HS-5 (cell line): ENCODE measurements at regions not wholly inside any gene's neighbourhood (a gene's known extent, or its start where the extent isn't known, plus 50 kb on each side); places are given as distances from the start of the nearest gene placed in this dataset.
A peak's percentile ranks its signal among the peaks of the same experiment; 100 is the strongest.

ENCODE experiments used
- DNase-seq: peaks from one replicate; pipeline ENCODE4 v3.0.0-alpha.2; 2012; ENCODE audit warnings: low read depth

GRCh38 chr3:20909511-20909910 is 723.5 kb upstream of the SGO1 start:
- no peak for DNase-seq

GRCh38 chr3:20905210-20905805 is 719.3 kb upstream of the SGO1 start:
- no peak for DNase-seq

- no peak for DNase-seq
Measured at GRCh38 chr3:20904671-20905070, 718.7 kb upstream of the SGO1 start.

- no peak for DNase-seq
Measured at GRCh38 chr3:20898962-20899361, 713.0 kb upstream of the SGO1 start.

GRCh38 chr3:20890111-20890519 is 704.1 kb upstream of the SGO1 start:
- DNase-seq = no peak

GRCh38 chr3:20878691-20879090 is 692.7 kb upstream of the SGO1 start:
- no peak for DNase-seq

- DNase-seq = no peak
Measured at GRCh38 chr3:20873235-20873634, 687.2 kb upstream of the SGO1 start.

GRCh38 chr3:20870106-20870899 is 684.3 kb upstream of the SGO1 start:
- DNase-seq = no peak

- DNase-seq = no peak
Measured at GRCh38 chr3:20865803-20866202, 679.8 kb upstream of the SGO1 start.

GRCh38 chr3:20861454-20861853 is 675.4 kb upstream of the SGO1 start:
- no peak for DNase-seq

- peak; percentile 46 for DNase-seq
Measured at GRCh38 chr3:20857636-20858035, 671.6 kb upstream of the SGO1 start.

GRCh38 chr3:20853890-20854289 is 667.9 kb upstream of the SGO1 start:
- no peak for DNase-seq

GRCh38 chr3:20852712-20853111 is 666.7 kb upstream of the SGO1 start:
- no peak for DNase-seq

- no peak for DNase-seq
Measured at GRCh38 chr3:20849975-20850374, 664.0 kb upstream of the SGO1 start.

- DNase-seq = no peak
Measured at GRCh38 chr3:20846832-20847231, 660.8 kb upstream of the SGO1 start.

GRCh38 chr3:20846066-20846465 is 660.1 kb upstream of the SGO1 start:
- no peak for DNase-seq

GRCh38 chr3:20844851-20845250 is 658.8 kb upstream of the SGO1 start:
- no peak for DNase-seq

GRCh38 chr3:20842594-20843436 is 656.8 kb upstream of the SGO1 start:
- DNase-seq = no peak

GRCh38 chr3:20842002-20842401 is 656.0 kb upstream of the SGO1 start:
- no peak for DNase-seq

GRCh38 chr3:20837676-20838302 is 651.8 kb upstream of the SGO1 start:
- DNase-seq = no peak

- DNase-seq = no peak
Measured at GRCh38 chr3:20836801-20837200, 650.8 kb upstream of the SGO1 start.

- no peak for DNase-seq
Measured at GRCh38 chr3:20832963-20833362, 647.0 kb upstream of the SGO1 start.
